ENCODE measurements at regions not wholly inside any gene's neighbourhood (a gene's known extent, or its start where the extent isn't known, plus 50 kb on each side); places are given as distances from the start of the nearest gene placed in this dataset.

- no peak for TF ChIP-seq MATR3 (CRISPR knock-in tag; IDR thresholded peaks at IDR 0.05)
- no peak for TF ChIP-seq TIGD3 (CRISPR knock-in tag; IDR thresholded peaks at IDR 0.05; ENCODE audit: borderline replicate concordance)
- TF ChIP-seq SUZ12 (IDR thresholded peaks at IDR 0.05; ENCODE audit: low read depth, low read length): no peak
- TF ChIP-seq, protein P1, sequence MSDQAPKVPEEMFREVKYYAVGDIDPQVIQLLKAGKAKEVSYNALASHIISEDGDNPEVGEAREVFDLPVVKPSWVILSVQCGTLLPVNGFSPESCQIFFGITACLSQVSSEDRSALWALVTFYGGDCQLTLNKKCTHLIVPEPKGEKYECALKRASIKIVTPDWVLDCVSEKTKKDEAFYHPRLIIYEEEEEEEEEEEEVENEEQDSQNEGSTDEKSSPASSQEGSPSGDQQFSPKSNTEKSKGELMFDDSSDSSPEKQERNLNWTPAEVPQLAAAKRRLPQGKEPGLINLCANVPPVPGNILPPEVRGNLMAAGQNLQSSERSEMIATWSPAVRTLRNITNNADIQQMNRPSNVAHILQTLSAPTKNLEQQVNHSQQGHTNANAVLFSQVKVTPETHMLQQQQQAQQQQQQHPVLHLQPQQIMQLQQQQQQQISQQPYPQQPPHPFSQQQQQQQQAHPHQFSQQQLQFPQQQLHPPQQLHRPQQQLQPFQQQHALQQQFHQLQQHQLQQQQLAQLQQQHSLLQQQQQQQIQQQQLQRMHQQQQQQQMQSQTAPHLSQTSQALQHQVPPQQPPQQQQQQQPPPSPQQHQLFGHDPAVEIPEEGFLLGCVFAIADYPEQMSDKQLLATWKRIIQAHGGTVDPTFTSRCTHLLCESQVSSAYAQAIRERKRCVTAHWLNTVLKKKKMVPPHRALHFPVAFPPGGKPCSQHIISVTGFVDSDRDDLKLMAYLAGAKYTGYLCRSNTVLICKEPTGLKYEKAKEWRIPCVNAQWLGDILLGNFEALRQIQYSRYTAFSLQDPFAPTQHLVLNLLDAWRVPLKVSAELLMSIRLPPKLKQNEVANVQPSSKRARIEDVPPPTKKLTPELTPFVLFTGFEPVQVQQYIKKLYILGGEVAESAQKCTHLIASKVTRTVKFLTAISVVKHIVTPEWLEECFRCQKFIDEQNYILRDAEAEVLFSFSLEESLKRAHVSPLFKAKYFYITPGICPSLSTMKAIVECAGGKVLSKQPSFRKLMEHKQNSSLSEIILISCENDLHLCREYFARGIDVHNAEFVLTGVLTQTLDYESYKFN (CRISPR knock-in tag; conservative IDR thresholded peaks at IDR 0.05): no peak
- TF ChIP-seq YY1 (IDR thresholded peaks at IDR 0.05; ENCODE audit: insufficient read depth, insufficient replicate concordance, low read depth, low read length): no peak
- TF ChIP-seq NFIC (IDR thresholded peaks at IDR 0.05; ENCODE audit: low read length): no peak
- no peak for TF ChIP-seq ZZZ3 (CRISPR knock-in tag; IDR thresholded peaks at IDR 0.05; ENCODE audit: borderline replicate concordance)
- no peak for TF ChIP-seq SCMH1 (CRISPR knock-in tag; IDR thresholded peaks at IDR 0.05; ENCODE audit: borderline replicate concordance)
- no peak for TF ChIP-seq MTA3 (CRISPR knock-in tag; IDR thresholded peaks at IDR 0.05)
- TF ChIP-seq ZNF207 (IDR thresholded peaks at IDR 0.05; ENCODE audit: borderline replicate concordance): no peak
- TF ChIP-seq ZNF205 (CRISPR knock-in tag; IDR thresholded peaks at IDR 0.05): no peak
- no peak for TF ChIP-seq ZNF672 (CRISPR knock-in tag; IDR thresholded peaks at IDR 0.05)
These were observed 68.3 kb upstream of the ARHGAP29 start (continued) for GRCh38 chr1:94305704-94306103.

All from HepG2 (cell line).